Epithelial cell of proximal tubule (primary cell): ENCODE measurements at regions not wholly inside any gene's neighbourhood (a gene's known extent, or its start where the extent isn't known, plus 50 kb on each side); places are given as distances from the start of the nearest gene placed in this dataset.

ENCODE experiments used
- DNase-seq: peaks from one replicate; pipeline ENCODE4 v3.0.0-alpha.2; 2011; ENCODE audit warnings: low read depth
- H3K4me3 ChIP-seq: 2 replicates; pipeline ENCODE4 v1.5.1; 2011; ENCODE audit warnings: low read depth, mild to moderate bottlenecking, low read length
- TF ChIP-seq, protein P1 (sequence below): conservative IDR thresholded peaks from 2 replicates; pipeline ENCODE4 v1.5.1; 2012; ENCODE audit warnings: low read depth, mild to moderate bottlenecking, low read length

DNA sequence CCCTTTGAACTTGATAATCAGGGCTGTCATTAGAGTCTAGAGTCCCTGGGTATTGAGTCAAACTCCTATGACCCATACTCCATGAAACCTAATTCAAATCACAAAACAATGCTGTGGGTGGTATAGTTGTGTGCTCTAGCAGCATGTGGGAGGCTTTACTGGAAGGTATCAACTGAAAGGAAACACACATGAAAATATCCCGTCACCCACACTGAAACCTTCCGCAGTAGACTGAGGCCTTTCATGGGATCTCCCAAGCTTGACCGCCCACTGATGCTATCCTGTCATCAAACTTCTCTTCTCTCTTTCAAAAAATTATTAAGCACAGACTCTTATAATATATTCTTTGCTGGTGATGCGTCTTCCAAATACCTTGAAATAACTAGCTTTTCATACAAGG is 569.1 kb upstream of the MEF2C start:
- no peak for DNase-seq
- no peak overlapping the region for H3K4me3 ChIP-seq
- TF ChIP-seq, protein P1, sequence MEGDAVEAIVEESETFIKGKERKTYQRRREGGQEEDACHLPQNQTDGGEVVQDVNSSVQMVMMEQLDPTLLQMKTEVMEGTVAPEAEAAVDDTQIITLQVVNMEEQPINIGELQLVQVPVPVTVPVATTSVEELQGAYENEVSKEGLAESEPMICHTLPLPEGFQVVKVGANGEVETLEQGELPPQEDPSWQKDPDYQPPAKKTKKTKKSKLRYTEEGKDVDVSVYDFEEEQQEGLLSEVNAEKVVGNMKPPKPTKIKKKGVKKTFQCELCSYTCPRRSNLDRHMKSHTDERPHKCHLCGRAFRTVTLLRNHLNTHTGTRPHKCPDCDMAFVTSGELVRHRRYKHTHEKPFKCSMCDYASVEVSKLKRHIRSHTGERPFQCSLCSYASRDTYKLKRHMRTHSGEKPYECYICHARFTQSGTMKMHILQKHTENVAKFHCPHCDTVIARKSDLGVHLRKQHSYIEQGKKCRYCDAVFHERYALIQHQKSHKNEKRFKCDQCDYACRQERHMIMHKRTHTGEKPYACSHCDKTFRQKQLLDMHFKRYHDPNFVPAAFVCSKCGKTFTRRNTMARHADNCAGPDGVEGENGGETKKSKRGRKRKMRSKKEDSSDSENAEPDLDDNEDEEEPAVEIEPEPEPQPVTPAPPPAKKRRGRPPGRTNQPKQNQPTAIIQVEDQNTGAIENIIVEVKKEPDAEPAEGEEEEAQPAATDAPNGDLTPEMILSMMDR, result no peak

DNA sequence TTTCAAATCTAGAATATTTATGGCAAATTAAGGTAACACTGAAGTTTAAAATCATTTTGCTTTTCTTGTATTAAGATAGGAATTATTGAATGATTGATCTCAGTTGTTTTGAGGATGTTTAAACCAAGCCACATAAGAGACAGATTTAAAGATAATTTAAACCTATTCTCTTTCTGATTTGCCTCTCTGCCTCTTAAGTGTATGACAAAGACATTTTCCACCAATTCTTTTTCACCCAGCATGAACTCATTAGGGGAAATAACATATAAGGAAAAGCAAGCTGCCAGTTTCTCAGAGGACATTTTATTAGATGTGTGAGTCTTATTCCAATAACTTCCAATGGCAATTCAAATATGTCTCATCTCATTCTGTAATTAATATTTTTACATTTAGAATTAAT is 568.3 kb upstream of the MEF2C start:
- TF ChIP-seq, protein P1, result no peak
- no peak overlapping the region for H3K4me3 ChIP-seq
- DNase-seq, result no peak

GRCh38 chr5:89450149-89450538 is 567.2 kb upstream of the MEF2C start:
- no peak for DNase-seq
- no peak overlapping the region for H3K4me3 ChIP-seq
- TF ChIP-seq, protein P1, result no peak

DNA sequence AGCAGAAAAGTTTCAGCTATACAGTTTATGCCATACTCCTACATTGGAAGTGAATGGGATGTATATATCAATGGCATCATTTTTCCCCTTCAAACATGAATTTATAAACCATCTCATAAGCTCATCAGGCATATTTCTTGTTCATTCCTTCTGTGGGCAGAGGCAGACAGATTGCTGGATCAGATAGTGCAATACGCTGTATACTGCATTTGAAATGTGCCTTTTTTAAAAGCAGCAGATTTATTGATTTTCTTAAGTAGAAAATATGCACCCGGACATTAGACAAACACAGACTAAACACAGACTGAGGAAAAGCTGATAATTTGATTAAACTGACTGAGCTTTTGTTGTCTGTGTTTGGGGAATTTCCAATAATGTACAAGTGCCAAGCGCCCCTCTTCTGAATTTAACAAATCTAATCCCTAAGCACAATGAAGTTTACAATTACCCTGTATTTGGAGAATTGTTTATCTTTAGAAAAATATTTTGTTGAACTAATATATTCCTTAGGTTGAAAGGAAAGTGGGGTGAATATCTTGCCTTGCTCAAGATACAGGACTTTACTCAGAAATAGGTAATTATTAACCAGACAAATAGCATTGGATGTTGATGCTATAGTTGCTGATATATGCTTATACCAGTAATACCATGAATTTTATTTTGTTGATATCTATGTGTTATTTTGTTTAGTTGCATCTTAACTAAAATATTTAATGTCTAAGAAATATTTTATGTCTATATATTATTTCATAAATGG is 566.6 kb upstream of the MEF2C start:
- H3K4me3 ChIP-seq, result no peak overlapping the region
- TF ChIP-seq, protein P1, result no peak
- DNase-seq, result no peak

- DNase-seq, result no peak
- H3K4me3 ChIP-seq, result no peak overlapping the region
- TF ChIP-seq, protein P1, result no peak
Observed at GRCh38 chr5:89447027-89447426, 564.0 kb upstream of the MEF2C start.

- DNase-seq, result no peak
- TF ChIP-seq, protein P1, result no peak
- H3K4me3 ChIP-seq, result no peak overlapping the region
Observed at GRCh38 chr5:89445106-89445745, 562.2 kb upstream of the MEF2C start.

- DNase-seq, result no peak
- no peak overlapping the region for H3K4me3 ChIP-seq
- TF ChIP-seq, protein P1, result no peak
Observed at GRCh38 chr5:89444088-89444487, 561.1 kb upstream of the MEF2C start.
